ENCODE measurements at regions not wholly inside any gene's neighbourhood (a gene's known extent, or its start where the extent isn't known, plus 50 kb on each side); places are given as distances from the start of the nearest gene placed in this dataset.

- Mint-ChIP-seq H3K9me3 (no peaks in the 10 kb centered on the region), H3K27me3 (no peaks in the 10 kb centered on the region), H3K4me3 (no peak overlapping the region), H3K27ac (no peak overlapping the region), H3K4me1 (no peaks in the 10 kb centered on the region), H3K36me3 (ENCODE audit: low read depth) (no peaks in the 10 kb centered on the region)
- ATAC-seq (replicated peaks): no peak
Observed at GRCh38 chr3:148428862-148429605, 268.7 kb upstream of the AGTR1 start.

DNA sequence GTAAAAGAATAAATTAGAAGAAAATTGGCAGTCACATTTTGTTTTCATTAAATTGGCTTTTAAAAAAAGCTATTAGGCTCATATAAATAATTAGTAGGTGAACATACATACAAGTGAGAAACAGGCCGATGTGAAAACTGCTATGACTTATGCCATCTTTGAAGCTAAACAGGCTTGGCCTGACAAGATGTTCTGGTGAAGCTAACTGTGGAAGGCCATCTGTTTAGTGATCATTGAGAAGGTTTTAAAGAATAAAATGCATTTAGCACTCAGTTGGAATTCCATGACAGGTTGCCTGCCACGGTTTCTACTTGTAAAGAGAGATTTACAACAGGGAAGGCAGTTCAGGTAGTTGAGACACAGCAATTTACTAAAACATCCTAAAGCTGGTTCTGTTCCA, 264.0 kb upstream of the AGTR1 start:
- Mint-ChIP-seq H3K4me3 (no peak overlapping the region), H3K4me1 (no peaks in the 10 kb centered on the region), H3K36me3 (ENCODE audit: low read depth) (no peaks in the 10 kb centered on the region), H3K27me3 (no peaks in the 10 kb centered on the region), H3K27ac (no peak overlapping the region), H3K9me3 (peaks cover 7% of the 10 kb centered on the region)
- ATAC-seq (replicated peaks): no peak

GRCh38 chr3:148435534-148435933, 262.2 kb upstream of the AGTR1 start:
- no peak overlapping the region for H3K4me3 Mint-ChIP-seq
- H3K27me3 Mint-ChIP-seq: no peaks in the 10 kb centered on the region
- H3K4me1 Mint-ChIP-seq: no peaks in the 10 kb centered on the region
- H3K36me3 Mint-ChIP-seq (ENCODE audit: low read depth): no peaks in the 10 kb centered on the region
- peaks cover 7% of the 10 kb centered on the region for H3K9me3 Mint-ChIP-seq
- no peak for ATAC-seq (replicated peaks)
- H3K27ac Mint-ChIP-seq: no peak overlapping the region

DNA sequence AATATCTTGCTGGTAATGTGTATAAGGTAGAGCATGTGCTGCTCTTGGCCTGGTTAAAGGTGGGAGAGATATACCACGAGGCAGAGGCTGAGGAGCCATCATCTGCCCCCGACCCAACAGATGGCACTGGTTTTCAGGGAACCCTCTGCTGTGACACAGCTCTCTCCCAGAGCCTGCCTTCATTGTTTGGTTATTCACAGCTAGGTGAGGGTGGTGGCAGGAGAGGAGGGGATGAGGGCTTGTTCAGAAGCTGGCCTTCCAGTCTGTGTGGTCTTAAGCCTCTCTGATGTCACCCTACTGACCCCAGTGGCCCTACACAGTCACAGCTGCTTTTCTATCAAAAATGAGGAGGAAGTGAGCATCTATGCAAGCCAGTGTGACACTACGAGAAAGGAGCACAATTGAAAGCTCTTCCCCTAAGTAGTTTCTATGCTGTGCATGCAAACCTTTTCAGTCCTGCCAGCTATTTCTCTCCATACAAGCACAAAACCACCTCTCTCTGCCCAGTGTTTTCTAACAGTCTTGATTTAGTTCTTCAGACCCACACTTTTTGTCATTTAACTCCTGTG, 258.4 kb upstream of the AGTR1 start:
- H3K36me3 Mint-ChIP-seq (ENCODE audit: low read depth): no peaks in the 10 kb centered on the region
- H3K4me1 Mint-ChIP-seq: no peaks in the 10 kb centered on the region
- no peak for ATAC-seq (replicated peaks)
- H3K27ac Mint-ChIP-seq: no peak overlapping the region
- no peaks in the 10 kb centered on the region for H3K27me3 Mint-ChIP-seq
- H3K4me3 Mint-ChIP-seq: no peak overlapping the region
- peaks cover 7% of the 10 kb centered on the region for H3K9me3 Mint-ChIP-seq

GRCh38 chr3:148441191-148441590, 256.5 kb upstream of the AGTR1 start:
- Mint-ChIP-seq H3K27ac (no peak overlapping the region), H3K4me1 (no peaks in the 10 kb centered on the region), H3K36me3 (ENCODE audit: low read depth) (no peaks in the 10 kb centered on the region), H3K27me3 (no peaks in the 10 kb centered on the region), H3K9me3 (peaks cover 1% of the 10 kb centered on the region), H3K4me3 (no peak overlapping the region)
- ATAC-seq (replicated peaks): no peak

DNA sequence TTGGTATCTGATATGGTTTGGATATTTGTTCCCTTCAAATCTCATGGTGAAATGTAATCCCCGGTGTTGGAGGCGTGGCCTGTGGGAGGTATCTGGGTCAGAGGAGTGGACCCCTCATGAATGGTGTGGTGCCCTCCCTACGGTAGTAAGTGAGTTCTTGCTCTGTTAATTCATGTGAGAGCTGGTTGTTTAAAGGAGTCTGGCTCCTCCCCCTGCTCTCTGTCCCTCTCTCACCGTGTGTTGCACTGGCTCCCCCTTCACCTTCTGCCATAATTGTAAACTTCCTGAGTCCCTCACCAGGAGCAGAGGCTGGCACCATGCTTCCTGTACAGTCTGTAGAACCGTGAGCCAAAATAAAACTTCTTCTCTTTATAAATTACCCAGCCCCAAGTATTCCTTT, 246.9 kb upstream of the AGTR1 start:
- Mint-ChIP-seq H3K9me3 (peaks cover 14% of the 10 kb centered on the region), H3K27ac (no peak overlapping the region), H3K27me3 (no peaks in the 10 kb centered on the region), H3K4me3 (no peak overlapping the region), H3K36me3 (ENCODE audit: low read depth) (no peaks in the 10 kb centered on the region), H3K4me1 (no peaks in the 10 kb centered on the region)
- ATAC-seq (replicated peaks): no peak

DNA sequence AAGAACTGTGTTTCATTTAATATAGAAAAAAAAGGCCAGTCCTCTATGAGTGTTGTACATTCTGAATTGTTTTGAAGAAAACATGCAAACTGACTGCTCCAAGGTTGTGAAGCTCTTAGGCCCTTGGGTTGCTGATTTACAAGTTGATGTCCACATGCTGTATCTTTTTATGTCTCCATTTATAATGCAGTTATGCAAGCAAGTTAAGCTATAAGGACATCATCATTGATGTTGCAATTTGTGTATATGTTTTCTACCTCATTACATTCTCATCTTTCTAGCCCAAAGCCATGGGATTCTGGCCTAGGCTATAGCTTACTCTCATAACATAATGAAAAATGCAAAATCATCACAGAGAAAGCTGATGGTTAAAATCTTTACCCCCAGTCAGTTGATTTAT, 245.7 kb upstream of the AGTR1 start:
- Mint-ChIP-seq H3K4me1 (no peaks in the 10 kb centered on the region), H3K4me3 (no peak overlapping the region), H3K36me3 (ENCODE audit: low read depth) (no peaks in the 10 kb centered on the region), H3K27ac (no peak overlapping the region), H3K9me3 (peaks cover 14% of the 10 kb centered on the region), H3K27me3 (no peaks in the 10 kb centered on the region)
- ATAC-seq (replicated peaks): no peak

GRCh38 chr3:148453781-148454191, 243.9 kb upstream of the AGTR1 start:
- Mint-ChIP-seq H3K36me3 (ENCODE audit: low read depth) (no peaks in the 10 kb centered on the region), H3K9me3 (peaks cover 14% of the 10 kb centered on the region), H3K27me3 (no peaks in the 10 kb centered on the region), H3K27ac (no peak overlapping the region), H3K4me1 (no peaks in the 10 kb centered on the region), H3K4me3 (no peak overlapping the region)
- ATAC-seq (replicated peaks): no peak

DNA sequence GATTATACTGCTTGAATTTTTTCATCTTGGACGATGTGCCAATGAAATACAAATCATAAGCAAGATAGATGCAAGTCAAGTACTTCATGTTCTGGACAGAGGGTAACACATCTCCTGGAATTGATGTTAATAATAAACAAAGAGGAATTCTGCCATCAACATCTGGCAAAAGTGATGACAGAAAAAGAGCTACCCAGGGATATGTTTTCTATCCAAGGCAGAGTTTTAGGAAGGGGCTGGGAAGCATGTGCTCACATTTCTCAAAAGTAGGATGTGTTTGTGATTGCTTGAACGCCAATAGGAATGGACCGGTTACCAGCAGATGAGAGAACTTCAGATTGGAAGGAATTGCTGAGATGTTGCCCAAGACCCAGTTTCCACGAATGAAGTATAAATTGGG, 242.6 kb upstream of the AGTR1 start:
- ATAC-seq (replicated peaks): no peak
- no peaks in the 10 kb centered on the region for H3K27me3 Mint-ChIP-seq
- H3K9me3 Mint-ChIP-seq: peaks cover 11% of the 10 kb centered on the region
- H3K4me3 Mint-ChIP-seq: no peak overlapping the region
- no peaks in the 10 kb centered on the region for H3K4me1 Mint-ChIP-seq
- H3K27ac Mint-ChIP-seq: no peak overlapping the region
- H3K36me3 Mint-ChIP-seq (ENCODE audit: low read depth): no peaks in the 10 kb centered on the region

GRCh38 chr3:148457886-148458285, 239.8 kb upstream of the AGTR1 start:
- Mint-ChIP-seq H3K4me1 (no peaks in the 10 kb centered on the region), H3K36me3 (ENCODE audit: low read depth) (no peaks in the 10 kb centered on the region)

DNA sequence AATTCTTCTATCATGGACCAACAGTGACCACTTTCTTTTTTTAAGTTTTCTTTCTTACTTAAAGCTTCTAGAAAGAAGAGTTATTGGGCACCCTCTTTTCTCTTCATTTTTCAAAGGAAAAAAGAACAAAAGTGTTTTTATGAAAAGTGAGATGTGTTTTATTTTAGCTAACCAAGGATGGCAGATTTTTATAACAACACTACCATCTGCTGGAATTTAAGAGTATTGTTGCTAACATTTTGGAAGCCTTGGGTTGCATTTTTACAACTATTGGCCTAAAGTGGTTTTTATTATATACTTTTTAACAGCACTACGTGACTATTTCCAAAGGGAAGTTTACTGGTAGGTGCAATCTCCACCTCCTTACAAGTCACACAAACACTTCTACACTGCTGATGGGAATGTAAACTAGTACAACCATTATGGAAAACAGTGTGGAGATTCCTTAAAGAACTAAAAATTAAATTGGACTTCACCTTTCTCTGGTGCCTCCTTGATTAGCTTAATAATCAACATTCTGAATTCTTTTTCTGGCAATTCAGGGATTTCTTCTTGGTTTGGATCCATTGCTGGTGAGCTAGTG, 237.7 kb upstream of the AGTR1 start:
- H3K4me1 Mint-ChIP-seq: no peaks in the 10 kb centered on the region
- H3K36me3 Mint-ChIP-seq (ENCODE audit: low read depth): no peaks in the 10 kb centered on the region
- H3K4me3 Mint-ChIP-seq: no peak overlapping the region
- H3K27ac Mint-ChIP-seq: no peak overlapping the region
- peaks cover 9% of the 10 kb centered on the region for H3K9me3 Mint-ChIP-seq
- H3K27me3 Mint-ChIP-seq: no peaks in the 10 kb centered on the region
- no peak for ATAC-seq (replicated peaks)

More at GRCh38 chr3:148457886-148458285, 239.8 kb upstream of the AGTR1 start:
- Mint-ChIP-seq H3K9me3 (peaks cover 11% of the 10 kb centered on the region), H3K27me3 (no peaks in the 10 kb centered on the region), H3K4me3 (no peak overlapping the region), H3K27ac (no peak overlapping the region)
- ATAC-seq (replicated peaks): no peak

- H3K36me3 Mint-ChIP-seq (ENCODE audit: low read depth): no peaks in the 10 kb centered on the region
- no peak overlapping the region for H3K4me3 Mint-ChIP-seq
- H3K9me3 Mint-ChIP-seq: peaks cover 6% of the 10 kb centered on the region
- no peak overlapping the region for H3K27ac Mint-ChIP-seq
- H3K4me1 Mint-ChIP-seq: no peaks in the 10 kb centered on the region
- ATAC-seq (replicated peaks): no peak
- H3K27me3 Mint-ChIP-seq: no peaks in the 10 kb centered on the region
Observed at GRCh38 chr3:148460686-148461085, 237.0 kb upstream of the AGTR1 start.

GRCh38 chr3:148464246-148464645, 233.5 kb upstream of the AGTR1 start:
- Mint-ChIP-seq H3K36me3 (ENCODE audit: low read depth) (no peaks in the 10 kb centered on the region), H3K4me1 (no peaks in the 10 kb centered on the region), H3K27me3 (no peaks in the 10 kb centered on the region), H3K9me3 (peaks cover 9% of the 10 kb centered on the region), H3K4me3 (no peak overlapping the region), H3K27ac (no peak overlapping the region)
- no peak for ATAC-seq (replicated peaks)

GRCh38 chr3:148466143-148466542, 231.6 kb upstream of the AGTR1 start:
- peaks cover 9% of the 10 kb centered on the region for H3K9me3 Mint-ChIP-seq
- H3K36me3 Mint-ChIP-seq (ENCODE audit: low read depth): no peaks in the 10 kb centered on the region
- H3K27me3 Mint-ChIP-seq: no peaks in the 10 kb centered on the region
- H3K4me3 Mint-ChIP-seq: no peak overlapping the region
- no peak for ATAC-seq (replicated peaks)
- no peak overlapping the region for H3K27ac Mint-ChIP-seq
- no peaks in the 10 kb centered on the region for H3K4me1 Mint-ChIP-seq

GRCh38 chr3:148466980-148467740, 230.5 kb upstream of the AGTR1 start:
- H3K4me3 Mint-ChIP-seq: no peak overlapping the region
- ATAC-seq (replicated peaks): no peak
- no peaks in the 10 kb centered on the region for H3K4me1 Mint-ChIP-seq
- no peaks in the 10 kb centered on the region for H3K27me3 Mint-ChIP-seq
- H3K27ac Mint-ChIP-seq: no peak overlapping the region
- no peaks in the 10 kb centered on the region for H3K36me3 Mint-ChIP-seq (ENCODE audit: low read depth)
- H3K9me3 Mint-ChIP-seq: peaks cover 9% of the 10 kb centered on the region

All from activated T-helper 17 cell treated with anti-CD3 and anti-CD28 coated beads, Interleukin-2, amount 50 U/mL, for 72 hours (primary cell).